GM12892 (cell line): ENCODE measurements at regions not wholly inside any gene's neighbourhood (a gene's known extent, or its start where the extent isn't known, plus 50 kb on each side); places are given as distances from the start of the nearest gene placed in this dataset.

Experiments
- POLR2A ChIP-seq: IDR thresholded peaks from 2 replicates; pipeline ENCODE4 v1.6.1; 2011; ENCODE audit warnings: low read depth, low read length, control low read depth
- POLR2AphosphoS5 ChIP-seq: IDR thresholded peaks from 2 replicates; pipeline ENCODE4 v1.6.1; 2011; ENCODE audit warnings: low read depth, low read length, control low read depth

DNA sequence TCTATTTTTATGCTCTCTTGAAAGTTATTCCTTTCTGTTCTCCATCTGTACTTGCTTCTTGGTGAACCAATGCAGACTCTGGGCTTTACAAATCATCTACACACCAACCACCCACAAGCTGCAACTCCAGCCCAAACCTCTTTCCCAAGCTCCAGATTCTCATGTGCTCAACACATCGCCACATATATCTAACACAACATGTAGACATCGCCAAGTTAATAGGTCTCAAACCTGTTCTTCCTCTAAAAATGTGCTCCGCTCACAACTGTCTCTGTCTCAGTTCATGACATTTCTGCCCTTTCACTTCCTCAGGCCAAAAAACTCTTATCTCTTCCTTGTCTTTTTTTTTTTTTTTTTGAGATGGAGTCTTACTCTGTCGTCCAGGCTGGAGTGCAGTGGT is 95.7 kb upstream of the EEPD1 start:
- TF ChIP-seq POLR2A: no peak
- TF ChIP-seq POLR2AphosphoS5: no peak
